Right lobe of liver (tissue), 6 donors: ENCODE measurements at regions not wholly inside any gene's neighbourhood (a gene's known extent, or its start where the extent isn't known, plus 50 kb on each side); places are given as distances from the start of the nearest gene placed in this dataset.

ENCODE experiments used
- ATAC-seq, 4 donors: fragments of 200-7000 bp; cut with Tn5 transposase; one replicate each; pipeline ENCODE4 v1.9.1; 2020; ENCODE audit warnings: mild to moderate bottlenecking in 4 of 4, moderate library complexity in 4 of 4
- DNase-seq, 3 donors: peaks; one replicate each; pipeline ENCODE4 v3.0.0-alpha.2; 2020
- H3K27ac ChIP-seq, 3 donors: fragments of 200-600 bp; one replicate each; pipeline ENCODE4 v1.8.0; 2022
- H3K27me3 ChIP-seq, 2 donors: fragments of 200-600 bp; one replicate each; pipeline ENCODE4 v1.8.0; 2022
- H3K36me3 ChIP-seq, 4 donors: fragments of 200-600 bp; sonication (generic) in 1 of 4; one replicate each; pipeline versions ENCODE4 v1.5.1 to v1.8.0; 2017 to 2022; ENCODE audit warnings: control low read depth in 1 of 4
- H3K4me1 ChIP-seq, 4 donors: fragments of 200-600 bp; sonication (generic) in 1 of 4; one replicate each; pipeline versions ENCODE4 v1.5.1 to v1.8.0; 2017 to 2022; ENCODE audit warnings: control low read depth in 1 of 4
- H3K4me3 ChIP-seq, 3 donors: fragments of 200-600 bp; one replicate each; pipeline ENCODE4 v1.8.0; 2022
- H3K9me3 ChIP-seq, 4 donors: fragments of 200-600 bp; sonication (generic) in 1 of 4; one replicate each; pipeline versions ENCODE4 v1.5.1 to v1.8.0; 2017 to 2022; ENCODE audit warnings: control low read depth in 1 of 4
- CTCF ChIP-seq, 4 donors: fragments of 200-600 bp in 3 of 4; fragments of 450-650 bp in 1 of 4; IDR thresholded peaks; one replicate each; pipeline versions ENCODE4 v1.5.1 to v1.8.0; 2016 to 2022; ENCODE audit warnings: antibody characterized with exemption in 4 of 4, mild to moderate bottlenecking in 2 of 4
- POLR2A ChIP-seq: fragments of 450-650 bp; IDR thresholded peaks from one replicate; pipeline ENCODE4 v1.6.1; 2017; ENCODE audit warnings: antibody characterized with exemption, mild to moderate bottlenecking
- WGBS: methylation state at CpG from one replicate; pipeline ENCODE4 v1.1.6; 2018; ENCODE audit warnings: low coverage, low lambda C conversion rate; ENCODE audit not compliant: insufficient coverage; ENCODE audit errors: missing lambda C conversion rate; 5-methylcytosine and 5-hydroxymethylcytosine counted together
- intact Hi-C, 2 donors: fragments of 100-400 bp; cut with DNase I; formaldehyde crosslinking; loops; one replicate each; pipeline versions ENCODE4 v1.11.2 to v1.14.1; 2022
- donor health status: DM: no; HTN: yes; CAD: no.
- donor health status: DM: no; HTN: no; CAD: no.
- donor health status: DM: no; HTN: no; CAD: no.
- donor health status: DM: no; HTN: yes; CAD: no.
- donor health status: DM: no; HTN: yes; CAD: no.

GRCh38 chr10:88198023-88198422 lies 334.6 kb downstream of the PTEN start:
- ATAC-seq = no peak

GRCh38 chr10:88200312-88201032 lies 337.0 kb downstream of the PTEN start:
- WGBS = 59% methylated on average over 3 of the region's 3 CpGs
- Histone ChIP-seq H3K4me3 (no peak overlapping the region), H3K27ac (no peak overlapping the region), H3K27me3 (no peaks in the 10 kb centered on the region), H3K9me3 (no peaks in the 10 kb centered on the region), H3K36me3 (no peaks in the 10 kb centered on the region), H3K4me1 (peaks cover 0 to 17% (median 2%) of the 10 kb centered on the region in 4 donors)
- intact Hi-C loops = no loop called here
- no peak for TF ChIP-seq POLR2A
- no peak for TF ChIP-seq CTCF (IDR thresholded peaks at IDR 0.05)
- ATAC-seq (no peak), DNase-seq (no peak)

More at GRCh38 chr10:88198023-88198422, 334.6 kb downstream of the PTEN start:
- Histone ChIP-seq H3K4me3 (no peak overlapping the region), H3K9me3 (no peaks in the 10 kb centered on the region), H3K27ac (no peak overlapping the region), H3K27me3 (no peaks in the 10 kb centered on the region), H3K36me3 (no peaks in the 10 kb centered on the region), H3K4me1 (peaks cover 0 to 9% (median 0%) of the 10 kb centered on the region in 4 donors)
- intact Hi-C loops = no loop called here
- DNase-seq = no peak
- TF ChIP-seq CTCF (IDR thresholded peaks at IDR 0.05) (no peak), POLR2A (no peak)
- WGBS = 92% methylated on average over 3 of the region's 3 CpGs

- Histone ChIP-seq H3K9me3 (no peaks in the 10 kb centered on the region), H3K4me3 (no peak overlapping the region), H3K4me1 (peaks cover 0 to 32% (median 5%) of the 10 kb centered on the region in 4 donors), H3K27me3 (no peaks in the 10 kb centered on the region), H3K36me3 (no peaks in the 10 kb centered on the region), H3K27ac (peak overlapping the region in 1 of 3 donors; percentile 50)
- intact Hi-C loops = no loop called here
- TF ChIP-seq POLR2A (no peak), CTCF (IDR thresholded peaks at IDR 0.05) (no peak)
- no peak for DNase-seq
- WGBS = 50% methylated on average over 2 of the region's 2 CpGs
- peak; percentile 14 to 86 (median 28) for ATAC-seq
Measured at GRCh38 chr10:88205842-88206446, 342.5 kb downstream of the PTEN start.

- intact Hi-C loops = no loop called here
- Histone ChIP-seq H3K27me3 (no peaks in the 10 kb centered on the region), H3K36me3 (no peaks in the 10 kb centered on the region), H3K4me1 (peaks cover 0 to 32% (median 5%) of the 10 kb centered on the region in 4 donors), H3K27ac (no peak overlapping the region), H3K9me3 (no peaks in the 10 kb centered on the region), H3K4me3 (no peak overlapping the region)
- TF ChIP-seq POLR2A (no peak), CTCF (IDR thresholded peaks at IDR 0.05) (no peak)
- WGBS = 70% methylated on average over 3 of the region's 3 CpGs
- no peak for DNase-seq
- ATAC-seq = no peak
Measured at GRCh38 chr10:88207121-88207546, 343.7 kb downstream of the PTEN start.
